ENCODE measurements at regions not wholly inside any gene's neighbourhood (a gene's known extent, or its start where the extent isn't known, plus 50 kb on each side); places are given as distances from the start of the nearest gene placed in this dataset.
A peak's percentile ranks its signal among the peaks of the same experiment; 100 is the strongest.

GRCh38 chr13:80408270-80408669 is 67.3 kb upstream of the SPRY2 start:
- no peak overlapping the region for H3K4me3 ChIP-seq
- WGBS (ENCODE audit: missing lambda C conversion rate): no CpG with 5 or more reads among the region's 5 CpGs
- ATAC-seq: 0 out of 6 replicates have a peak, but pooled peaks of 1 of the 2 experiments have one; percentile 30
- peak in 1 of 2 experiments; percentile 3 for DNase-seq (ENCODE audit: low read depth in 1 of 2, low spot score in 1 of 2)
- no peaks in the 10 kb centered on the region for H3K4me1 ChIP-seq
- no peak for FAIRE-seq
- TF ChIP-seq HEYL (CRISPR knock-in tag; IDR thresholded peaks at IDR 0.05) (no peak), RAD21 (conservative IDR thresholded peaks at IDR 0.05 in 1 of 2, IDR thresholded peaks at IDR 0.05 in 1 of 2) (peak in 1 of 2 experiments; percentile 18; a peak in 1 of 5 replicates), ATOH8 (CRISPR knock-in tag; IDR thresholded peaks at IDR 0.05; ENCODE audit: low read depth) (no peak)
- POLR2A ChIA-PET: no interaction called here
- no peak overlapping the region for H3K27ac ChIP-seq
- CTCF ChIA-PET: no interaction called here
- no peak overlapping the region for H3K4me2 ChIP-seq
- peaks cover 2% of the 10 kb centered on the region; the same call in 1 of the 3 replicates for H3K9me3 ChIP-seq

DNA sequence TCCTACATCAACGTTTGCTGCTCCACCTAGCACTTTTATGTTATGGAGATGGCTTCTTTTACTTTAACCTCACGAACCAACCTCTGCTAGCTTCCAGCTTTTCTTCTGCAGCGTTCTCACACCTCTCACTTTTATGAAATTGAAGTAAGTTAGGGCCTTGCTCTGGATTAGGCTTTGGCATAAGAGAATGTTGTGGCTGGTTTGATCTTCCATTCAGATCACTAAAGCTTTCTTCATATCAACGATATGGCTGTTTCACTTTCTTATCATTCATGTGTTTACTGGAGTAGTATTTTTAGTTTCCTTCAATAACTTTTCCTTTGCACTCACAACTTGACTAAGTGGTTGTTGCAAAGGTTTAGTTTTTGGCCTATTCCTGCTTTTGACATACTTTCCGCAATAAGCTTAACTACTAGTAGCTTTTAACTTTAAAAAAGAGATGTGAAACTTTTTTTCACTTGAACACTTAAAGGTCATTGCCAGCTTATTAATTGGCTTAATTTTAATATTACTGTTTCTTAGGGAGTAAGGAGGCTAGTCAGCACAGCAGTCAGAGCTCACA is 60.0 kb upstream of the SPRY2 start:
- TF ChIP-seq BCL3 (IDR thresholded peaks at IDR 0.05) (no peak), RFX5 (IDR thresholded peaks at IDR 0.05) (no peak), ZSCAN20 (CRISPR knock-in tag; IDR thresholded peaks at IDR 0.05) (no peak), FOSB (CRISPR knock-in tag; IDR thresholded peaks at IDR 0.05) (no peak), POLR2A (IDR thresholded peaks at IDR 0.05; ENCODE audit: low read length) (no peak), TP53 (CRISPR knock-in tag; IDR thresholded peaks at IDR 0.05) (no peak), SMC3 (IDR thresholded peaks at IDR 0.05) (no peak), PBX3 (IDR thresholded peaks at IDR 0.05) (no peak), ELK1 (IDR thresholded peaks at IDR 0.05; ENCODE audit: low read depth, low read length) (no peak), PHF8 (IDR thresholded peaks at IDR 0.05; ENCODE audit: borderline replicate concordance, low read depth) (no peak), MYC (IDR thresholded peaks at IDR 0.05; ENCODE audit: borderline replicate concordance, low read length) (no peak), HOXB5 (CRISPR knock-in tag; IDR thresholded peaks at IDR 0.05) (no peak), MAFK (IDR thresholded peaks at IDR 0.05; ENCODE audit: partially characterized antibody) (no peak)
- no peak for DNase-seq (ENCODE audit: low read depth in 1 of 2, low spot score in 1 of 2)
- H3K9me3 ChIP-seq: peaks cover 2% of the 10 kb centered on the region; the same call in 1 of the 3 replicates
- no peak overlapping the region for H3K4me3 ChIP-seq
- no peak for FAIRE-seq
- no peak overlapping the region for H3K27ac ChIP-seq
- 36% methylated on average over 5 of the region's 5 CpGs for WGBS (ENCODE audit: missing lambda C conversion rate)
- no peak overlapping the region for H3K4me2 ChIP-seq
- H3K4me1 ChIP-seq: no peaks in the 10 kb centered on the region
- ChIA-PET CTCF (no interaction called here), POLR2A (no interaction called here)
- ATAC-seq: no peak

DNA sequence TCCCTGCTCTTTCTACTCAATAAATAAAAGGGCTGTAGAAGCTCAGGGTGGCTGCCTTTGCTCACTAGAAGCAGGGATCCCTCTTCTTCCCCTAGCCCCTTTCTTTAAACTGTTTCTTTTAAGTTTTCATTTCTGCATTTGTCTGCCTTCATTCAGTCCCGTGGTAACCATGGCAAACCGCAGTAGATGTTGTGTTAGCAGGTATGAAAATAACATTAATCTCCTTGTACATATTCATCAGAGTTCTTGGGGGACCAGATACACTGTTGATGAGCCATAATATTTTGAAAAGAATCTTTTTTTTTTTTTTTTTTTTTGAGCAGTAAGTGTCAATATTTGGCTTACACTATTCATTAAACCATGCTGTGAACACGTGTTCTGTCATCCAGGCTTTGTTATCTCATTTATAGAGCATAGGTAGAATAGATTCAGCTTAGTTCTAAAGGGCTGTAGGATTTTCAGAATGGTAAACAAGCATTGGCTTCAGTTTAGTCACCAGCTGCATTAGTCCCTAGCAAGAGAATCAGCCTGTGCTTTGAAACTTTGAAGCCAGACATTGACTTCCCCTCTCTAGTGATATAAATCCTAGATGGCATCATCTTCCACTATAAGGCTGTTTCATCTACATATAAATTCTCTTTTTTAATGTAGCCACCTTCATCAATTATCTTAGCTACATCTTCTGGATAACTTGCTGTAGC is 59.4 kb upstream of the SPRY2 start:
- ChIA-PET CTCF (no interaction called here), POLR2A (no interaction called here)
- ATAC-seq (no peak), DNase-seq (ENCODE audit: low read depth in 1 of 2, low spot score in 1 of 2) (no peak), FAIRE-seq (no peak)
- Histone ChIP-seq H3K4me2 (no peak overlapping the region), H3K4me3 (no peak overlapping the region), H3K9me3 (peaks cover 2% of the 10 kb centered on the region; the same call in 1 of the 3 replicates), H3K27ac (no peak overlapping the region), H3K4me1 (no peaks in the 10 kb centered on the region)
- 46% methylated on average over 3 of the region's 3 CpGs for WGBS (ENCODE audit: missing lambda C conversion rate)
- no peak for TF ChIP-seq RFX5 (IDR thresholded peaks at IDR 0.05)
- no peak for TF ChIP-seq CBX2 (IDR thresholded peaks at IDR 0.05; ENCODE audit: borderline replicate concordance, low read depth)
- no peak for TF ChIP-seq ZSCAN20 (CRISPR knock-in tag; IDR thresholded peaks at IDR 0.05)
- TF ChIP-seq CTCF (IDR thresholded peaks at IDR 0.05): no peak
- no peak for TF ChIP-seq HOXB13 (CRISPR knock-in tag; IDR thresholded peaks at IDR 0.05; ENCODE audit: low read depth)
- TF ChIP-seq, protein P1, sequence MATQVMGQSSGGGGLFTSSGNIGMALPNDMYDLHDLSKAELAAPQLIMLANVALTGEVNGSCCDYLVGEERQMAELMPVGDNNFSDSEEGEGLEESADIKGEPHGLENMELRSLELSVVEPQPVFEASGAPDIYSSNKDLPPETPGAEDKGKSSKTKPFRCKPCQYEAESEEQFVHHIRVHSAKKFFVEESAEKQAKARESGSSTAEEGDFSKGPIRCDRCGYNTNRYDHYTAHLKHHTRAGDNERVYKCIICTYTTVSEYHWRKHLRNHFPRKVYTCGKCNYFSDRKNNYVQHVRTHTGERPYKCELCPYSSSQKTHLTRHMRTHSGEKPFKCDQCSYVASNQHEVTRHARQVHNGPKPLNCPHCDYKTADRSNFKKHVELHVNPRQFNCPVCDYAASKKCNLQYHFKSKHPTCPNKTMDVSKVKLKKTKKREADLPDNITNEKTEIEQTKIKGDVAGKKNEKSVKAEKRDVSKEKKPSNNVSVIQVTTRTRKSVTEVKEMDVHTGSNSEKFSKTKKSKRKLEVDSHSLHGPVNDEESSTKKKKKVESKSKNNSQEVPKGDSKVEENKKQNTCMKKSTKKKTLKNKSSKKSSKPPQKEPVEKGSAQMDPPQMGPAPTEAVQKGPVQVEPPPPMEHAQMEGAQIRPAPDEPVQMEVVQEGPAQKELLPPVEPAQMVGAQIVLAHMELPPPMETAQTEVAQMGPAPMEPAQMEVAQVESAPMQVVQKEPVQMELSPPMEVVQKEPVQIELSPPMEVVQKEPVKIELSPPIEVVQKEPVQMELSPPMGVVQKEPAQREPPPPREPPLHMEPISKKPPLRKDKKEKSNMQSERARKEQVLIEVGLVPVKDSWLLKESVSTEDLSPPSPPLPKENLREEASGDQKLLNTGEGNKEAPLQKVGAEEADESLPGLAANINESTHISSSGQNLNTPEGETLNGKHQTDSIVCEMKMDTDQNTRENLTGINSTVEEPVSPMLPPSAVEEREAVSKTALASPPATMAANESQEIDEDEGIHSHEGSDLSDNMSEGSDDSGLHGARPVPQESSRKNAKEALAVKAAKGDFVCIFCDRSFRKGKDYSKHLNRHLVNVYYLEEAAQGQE (IDR thresholded peaks at IDR 0.05): no peak
- no peak for TF ChIP-seq MAFK (IDR thresholded peaks at IDR 0.05; ENCODE audit: partially characterized antibody)
- TF ChIP-seq POLR2AphosphoS2 (conservative IDR thresholded peaks at IDR 0.05; ENCODE audit: low read length): no peak
- no peak for TF ChIP-seq ZNF302 (CRISPR knock-in tag; IDR thresholded peaks at IDR 0.05)
- TF ChIP-seq TP53 (CRISPR knock-in tag; IDR thresholded peaks at IDR 0.05): no peak

Data from A549 (cell line).